ENCODE measurements at regions not wholly inside any gene's neighbourhood (a gene's known extent, or its start where the extent isn't known, plus 50 kb on each side); places are given as distances from the start of the nearest gene placed in this dataset.

GRCh38 chr2:225895126-225895525 lies 495.6 kb downstream of the NYAP2 start:
- DNase-seq (ENCODE audit: extremely low read depth, insufficient read length), result no peak
- Histone ChIP-seq H3K36me3 (ENCODE audit: control insufficient read depth, insufficient read depth, low read length) (no peaks in the 10 kb centered on the region), H3K27me3 (replicated peaks; ENCODE audit: control insufficient read depth, insufficient read depth, low read length) (no peaks in the 10 kb centered on the region), H3K4me3 (replicated peaks; ENCODE audit: low read depth, low read length) (no peak overlapping the region)
- no peak for TF ChIP-seq CTCF (IDR thresholded peaks at IDR 0.05; ENCODE audit: insufficient read depth, low read length, poor library complexity, severe bottlenecking)

- no peaks in the 10 kb centered on the region for H3K27me3 ChIP-seq (replicated peaks; ENCODE audit: control insufficient read depth, insufficient read depth, low read length)
- H3K36me3 ChIP-seq (ENCODE audit: control insufficient read depth, insufficient read depth, low read length), result no peaks in the 10 kb centered on the region
- no peak overlapping the region for H3K4me3 ChIP-seq (replicated peaks; ENCODE audit: low read depth, low read length)
- no peak for TF ChIP-seq CTCF (IDR thresholded peaks at IDR 0.05; ENCODE audit: insufficient read depth, low read length, poor library complexity, severe bottlenecking)
- no peak for DNase-seq (ENCODE audit: extremely low read depth, insufficient read length)
These were observed 494.9 kb downstream of the NYAP2 start for GRCh38 chr2:225894236-225894980.

- TF ChIP-seq CTCF (IDR thresholded peaks at IDR 0.05; ENCODE audit: insufficient read depth, low read length, poor library complexity, severe bottlenecking), result no peak
- Histone ChIP-seq H3K36me3 (ENCODE audit: control insufficient read depth, insufficient read depth, low read length) (no peaks in the 10 kb centered on the region), H3K4me3 (replicated peaks; ENCODE audit: low read depth, low read length) (no peak overlapping the region), H3K27me3 (replicated peaks; ENCODE audit: control insufficient read depth, insufficient read depth, low read length) (no peaks in the 10 kb centered on the region)
- DNase-seq (ENCODE audit: extremely low read depth, insufficient read length), result no peak
These were observed 493.6 kb downstream of the NYAP2 start for GRCh38 chr2:225893151-225893550.

- H3K4me3 ChIP-seq (replicated peaks; ENCODE audit: low read depth, low read length), result no peak overlapping the region
- H3K36me3 ChIP-seq (ENCODE audit: control insufficient read depth, insufficient read depth, low read length), result no peaks in the 10 kb centered on the region
- TF ChIP-seq CTCF (IDR thresholded peaks at IDR 0.05; ENCODE audit: insufficient read depth, low read length, poor library complexity, severe bottlenecking), result no peak
- no peaks in the 10 kb centered on the region for H3K27me3 ChIP-seq (replicated peaks; ENCODE audit: control insufficient read depth, insufficient read depth, low read length)
- DNase-seq (ENCODE audit: extremely low read depth, insufficient read length), result no peak
These were observed 492.3 kb downstream of the NYAP2 start for GRCh38 chr2:225891771-225892170.

- Histone ChIP-seq H3K27me3 (replicated peaks; ENCODE audit: control insufficient read depth, insufficient read depth, low read length) (no peaks in the 10 kb centered on the region), H3K4me3 (replicated peaks; ENCODE audit: low read depth, low read length) (no peak overlapping the region), H3K36me3 (ENCODE audit: control insufficient read depth, insufficient read depth, low read length) (no peaks in the 10 kb centered on the region)
- DNase-seq (ENCODE audit: extremely low read depth, insufficient read length), result no peak
- no peak for TF ChIP-seq CTCF (IDR thresholded peaks at IDR 0.05; ENCODE audit: insufficient read depth, low read length, poor library complexity, severe bottlenecking)
These were observed 491.5 kb downstream of the NYAP2 start for GRCh38 chr2:225891013-225891412.

GRCh38 chr2:225889452-225889851 lies 489.9 kb downstream of the NYAP2 start:
- Histone ChIP-seq H3K4me3 (replicated peaks; ENCODE audit: low read depth, low read length) (no peak overlapping the region), H3K36me3 (ENCODE audit: control insufficient read depth, insufficient read depth, low read length) (no peaks in the 10 kb centered on the region), H3K27me3 (replicated peaks; ENCODE audit: control insufficient read depth, insufficient read depth, low read length) (no peaks in the 10 kb centered on the region)
- no peak for DNase-seq (ENCODE audit: extremely low read depth, insufficient read length)
- TF ChIP-seq CTCF (IDR thresholded peaks at IDR 0.05; ENCODE audit: insufficient read depth, low read length, poor library complexity, severe bottlenecking), result peak; percentile 67

Data from GM06990 (cell line).